Activated T-cell treated with anti-CD3 and anti-CD28 coated beads, Interleukin-2, amount 50 U/mL, for 48 hours (primary cell): ENCODE measurements at regions not wholly inside any gene's neighbourhood (a gene's known extent, or its start where the extent isn't known, plus 50 kb on each side); places are given as distances from the start of the nearest gene placed in this dataset.
"Not testable (repeated sequence)": the region's sequence is repeated elsewhere in the genome, so short reads cannot be mapped to it uniquely, and the experiment has no call there.

Experiments
- DNase-seq, 2 experiments: peaks; one replicate each; pipeline ENCODE4 v3.0.0-alpha.2; 2020

DNA sequence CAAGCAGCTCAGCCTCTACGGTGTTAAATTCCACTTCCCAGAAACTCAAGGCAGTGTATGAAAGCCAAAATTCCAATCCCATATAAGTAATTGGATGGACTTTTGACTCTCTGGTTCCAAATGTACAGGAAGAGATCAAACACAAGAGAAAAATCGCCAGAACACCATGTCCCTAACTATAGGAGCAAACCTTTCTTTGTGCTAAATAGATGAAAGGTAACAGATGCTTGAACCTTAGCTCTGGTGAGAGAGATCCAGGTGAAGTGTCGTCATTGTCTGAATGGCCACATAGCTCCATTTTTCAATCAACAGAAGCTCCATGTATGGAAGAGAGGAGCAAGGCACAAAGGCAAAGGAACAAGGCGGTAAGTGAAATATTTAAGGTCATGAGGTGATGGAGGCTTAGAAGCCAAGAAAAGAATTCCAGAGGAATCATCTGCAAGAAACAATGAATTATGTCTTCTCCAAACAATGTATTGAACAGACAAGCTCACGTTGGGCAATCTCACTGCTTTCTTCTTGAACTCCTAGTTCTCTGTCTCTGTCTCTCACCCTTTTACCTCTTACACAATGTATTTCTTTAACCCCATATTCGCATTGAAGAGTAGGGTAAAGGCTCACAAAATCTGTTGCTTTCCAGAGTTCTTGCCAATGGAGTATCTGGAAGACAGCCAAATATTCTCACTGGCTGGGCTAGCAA is 585.1 kb downstream of the GATA3 start:
- DNase-seq, result no peak

DNA sequence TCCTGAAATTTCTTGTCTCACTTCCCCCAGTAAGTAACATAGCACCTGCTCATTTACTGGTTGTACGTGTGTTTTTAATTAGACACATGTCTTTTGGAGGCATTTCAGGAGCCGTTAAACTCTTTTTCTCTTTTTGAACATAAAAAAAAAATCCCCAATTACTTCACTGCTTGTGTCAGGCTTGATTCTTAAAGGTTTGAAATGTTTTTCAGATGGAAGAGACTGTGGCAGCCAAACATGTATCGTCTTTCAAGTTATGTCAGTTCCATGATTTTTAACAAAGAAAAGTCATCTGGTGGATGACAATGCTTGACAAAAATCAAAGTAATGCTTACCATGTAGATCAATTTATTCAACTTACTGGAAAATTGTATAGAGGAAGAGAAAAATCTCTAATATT is 585.8 kb downstream of the GATA3 start:
- DNase-seq, result no peak

DNA sequence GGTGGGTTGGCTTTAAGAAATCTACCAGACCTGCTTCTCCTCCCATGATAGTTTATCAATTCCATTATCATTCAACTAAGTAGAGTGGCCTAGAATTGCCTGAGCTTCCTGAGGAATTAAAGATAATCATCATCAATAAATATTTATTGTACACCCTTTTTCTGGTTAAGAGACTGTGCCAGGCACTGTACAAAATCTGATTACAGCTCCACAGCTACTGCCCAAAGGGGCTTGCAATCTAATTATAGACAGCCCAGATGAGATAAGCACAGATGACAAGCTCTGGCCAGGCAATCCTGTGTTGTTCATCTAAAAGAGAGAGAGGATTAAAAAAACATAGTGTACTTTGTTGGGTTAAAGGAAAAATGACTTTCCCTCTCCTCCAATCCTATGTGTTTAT is 586.4 kb downstream of the GATA3 start:
- no peak for DNase-seq

DNA sequence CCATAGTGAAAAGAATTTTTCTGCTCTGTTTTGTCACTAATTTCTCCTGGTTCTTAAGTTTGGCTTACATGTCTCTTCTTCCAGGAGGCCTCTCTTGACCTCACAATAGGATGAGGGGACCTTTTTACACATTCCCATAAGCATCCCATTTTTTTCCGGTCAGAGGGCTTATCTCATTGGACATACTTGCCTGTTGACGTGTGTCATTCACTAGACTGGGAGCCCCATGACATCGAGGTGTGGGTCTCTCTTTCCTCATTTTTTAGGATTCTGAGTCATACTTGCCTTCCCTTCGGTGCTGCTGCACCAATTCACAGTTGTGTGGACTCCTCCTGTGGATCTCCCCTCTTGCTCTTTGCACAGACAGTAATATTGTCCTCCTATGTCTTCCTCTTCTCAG is 601.8 kb downstream of the GATA3 start:
- DNase-seq, result no peak

DNA sequence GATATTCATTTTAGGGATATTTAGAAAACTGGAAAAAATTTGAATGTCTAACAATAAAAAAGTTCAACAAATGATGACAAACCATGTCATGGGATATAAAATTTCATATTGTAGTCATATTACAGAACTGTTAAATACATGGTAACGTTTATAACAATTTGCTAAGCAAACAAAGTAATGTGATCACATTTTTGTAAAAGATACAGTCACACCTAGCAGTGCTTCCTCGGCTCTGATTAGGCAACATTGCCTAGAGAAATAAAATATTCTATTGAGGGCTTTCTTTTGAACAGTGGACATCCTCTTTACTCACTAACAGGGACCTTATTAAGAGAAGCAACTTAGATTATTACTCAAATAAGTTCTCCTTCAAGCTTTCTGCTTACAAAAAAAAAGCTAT is 605.5 kb downstream of the GATA3 start:
- no peak for DNase-seq

DNA sequence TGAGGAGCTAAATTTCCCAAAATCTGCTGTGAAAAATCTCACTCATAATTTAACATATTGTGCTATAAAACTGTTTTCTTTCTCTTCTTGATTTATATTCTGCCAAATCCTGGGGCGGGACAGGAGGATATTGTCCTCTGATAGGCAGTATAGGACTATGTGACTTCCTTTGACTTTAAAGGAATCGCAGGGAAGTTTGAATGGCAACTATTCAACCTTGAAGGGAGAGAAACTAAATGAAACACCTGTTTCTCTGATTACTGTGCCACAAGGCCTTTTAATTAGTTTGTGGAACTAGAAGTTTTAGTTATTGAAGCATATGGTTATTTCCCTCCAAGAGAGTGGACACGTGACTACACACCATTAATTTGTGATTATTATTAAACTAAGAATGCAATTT is 607.4 kb downstream of the GATA3 start:
- no peak for DNase-seq

DNA sequence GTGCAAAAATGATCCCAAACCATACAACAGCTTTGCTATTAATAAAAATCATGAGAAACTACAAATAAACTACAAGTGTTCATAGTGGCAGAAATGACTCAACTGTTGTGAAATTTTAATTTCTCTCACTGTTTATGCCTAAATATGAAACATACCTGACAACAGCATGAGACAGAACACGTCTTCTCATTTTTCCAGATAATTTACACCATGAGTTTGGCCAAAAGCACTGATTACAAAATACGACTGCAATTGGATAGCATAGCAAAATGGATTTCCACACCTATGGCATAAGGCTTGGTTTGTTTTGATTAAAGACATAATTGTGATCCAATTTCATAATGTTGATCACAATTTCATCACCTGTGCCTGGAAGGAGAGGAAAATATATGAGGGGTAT is 608.6 kb downstream of the GATA3 start:
- DNase-seq, result no peak

DNA sequence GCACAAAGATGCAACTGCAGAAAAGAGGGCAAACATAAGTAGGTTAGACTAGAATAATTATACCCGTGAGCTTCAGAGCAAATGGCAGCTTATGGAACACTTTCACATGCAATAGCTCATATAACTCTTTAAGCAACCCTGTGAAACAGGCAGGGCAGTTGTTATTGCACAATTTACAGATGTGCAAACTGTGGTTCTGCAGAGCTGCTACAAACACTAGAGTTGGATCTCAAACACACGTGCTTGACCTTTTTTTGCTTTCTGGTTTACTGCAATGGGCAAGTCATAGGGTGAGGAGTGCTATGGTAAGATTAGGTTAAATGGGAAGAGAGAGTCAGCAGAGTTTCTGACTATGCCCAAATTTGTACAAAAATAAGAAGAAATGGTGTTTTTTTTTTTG is 610.8 kb downstream of the GATA3 start:
- DNase-seq, result no peak

DNA sequence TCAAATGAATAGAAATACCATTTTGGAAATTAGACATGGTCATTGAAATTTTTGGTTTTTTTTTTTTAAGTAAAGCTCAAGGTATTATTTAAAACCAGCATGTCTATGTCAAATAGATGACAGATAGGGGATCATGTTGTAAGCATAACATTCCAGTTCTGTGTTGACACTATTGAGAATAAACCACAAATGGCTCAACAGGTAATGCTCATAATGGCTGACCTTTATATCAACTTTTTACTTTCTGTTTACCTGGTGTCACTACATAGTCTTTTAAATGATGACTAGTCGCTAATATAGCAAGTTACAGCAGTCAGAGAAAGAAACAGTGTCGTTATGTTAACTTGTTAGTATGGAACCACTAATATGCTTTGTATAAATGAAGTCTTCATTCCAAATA is 616.0 kb downstream of the GATA3 start:
- no peak for DNase-seq

DNA sequence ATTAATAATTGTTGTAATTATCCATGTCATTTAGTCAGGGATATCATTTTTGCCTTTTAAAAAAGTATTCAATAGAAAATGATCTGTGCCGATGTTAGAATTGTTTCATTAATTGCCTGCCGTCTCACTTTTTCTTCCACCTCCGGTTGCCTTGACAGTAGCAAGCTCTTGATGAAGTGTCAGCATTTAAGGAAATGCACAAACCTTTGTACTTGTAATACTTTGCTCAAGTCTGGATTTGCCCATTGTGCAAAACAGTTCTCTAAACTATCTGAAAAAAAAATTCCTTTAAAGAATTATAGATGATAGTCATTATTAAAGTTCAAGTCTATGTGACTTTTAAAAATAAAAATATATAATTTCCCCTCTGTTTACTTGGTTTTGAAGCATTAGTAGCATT is 619.7 kb downstream of the GATA3 start:
- DNase-seq, result no peak

DNA sequence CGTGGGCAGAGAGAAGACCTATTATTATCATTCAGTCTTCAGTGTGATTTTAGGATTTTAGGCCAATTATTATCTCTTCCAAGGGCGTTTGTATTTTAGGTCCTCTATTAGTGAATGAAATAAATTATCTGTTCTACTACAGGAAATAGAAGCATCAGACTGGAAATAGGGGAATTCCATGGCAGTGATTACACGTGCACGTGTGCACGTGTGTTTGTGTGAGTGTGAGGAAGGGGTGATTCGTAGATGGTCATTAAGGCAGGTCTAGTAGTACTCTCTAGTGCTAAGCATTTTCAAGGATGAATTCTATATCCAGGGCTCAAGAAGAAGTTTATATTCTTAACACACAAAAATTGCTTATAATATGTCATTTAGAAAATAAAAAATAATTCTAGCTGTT is 623.2 kb downstream of the GATA3 start:
- DNase-seq, result no peak

DNA sequence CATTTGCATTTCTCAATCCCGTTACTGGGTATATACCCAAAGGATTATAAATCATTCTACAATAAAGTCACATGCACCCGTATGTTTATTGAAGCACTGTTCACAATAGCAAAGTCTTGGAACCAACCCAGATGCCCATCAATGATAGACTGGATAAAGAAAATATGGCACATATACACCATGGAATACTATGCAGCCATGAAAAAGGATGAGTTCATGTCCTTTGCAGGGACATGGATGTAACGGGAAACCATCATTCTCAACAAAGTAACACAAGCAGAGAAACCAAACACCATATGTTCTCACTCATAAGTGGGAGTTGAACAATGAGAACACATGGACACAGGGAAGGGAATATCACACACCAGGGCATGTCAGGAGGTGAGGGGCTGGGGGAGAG is 630.4 kb downstream of the GATA3 start:
- DNase-seq, result not testable (repeated sequence)

DNA sequence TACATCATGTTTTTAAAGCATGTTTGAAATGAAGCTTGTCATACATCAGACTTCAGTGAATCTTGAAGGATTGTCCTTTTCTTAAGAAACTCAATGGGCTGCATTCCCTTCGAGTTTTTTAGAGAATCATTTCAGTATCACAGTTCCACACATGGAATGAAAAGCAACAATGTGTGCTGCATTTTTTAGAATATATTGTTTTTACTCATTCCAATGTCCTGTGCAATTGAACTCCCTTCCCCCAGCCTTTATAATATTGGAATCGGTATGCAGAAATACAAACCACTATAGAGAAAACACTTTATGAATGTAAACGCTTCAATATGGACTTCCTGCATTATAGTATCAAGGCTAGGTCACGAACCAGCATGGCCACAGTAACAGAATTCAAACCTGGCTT is 634.4 kb downstream of the GATA3 start:
- no peak for DNase-seq

DNA sequence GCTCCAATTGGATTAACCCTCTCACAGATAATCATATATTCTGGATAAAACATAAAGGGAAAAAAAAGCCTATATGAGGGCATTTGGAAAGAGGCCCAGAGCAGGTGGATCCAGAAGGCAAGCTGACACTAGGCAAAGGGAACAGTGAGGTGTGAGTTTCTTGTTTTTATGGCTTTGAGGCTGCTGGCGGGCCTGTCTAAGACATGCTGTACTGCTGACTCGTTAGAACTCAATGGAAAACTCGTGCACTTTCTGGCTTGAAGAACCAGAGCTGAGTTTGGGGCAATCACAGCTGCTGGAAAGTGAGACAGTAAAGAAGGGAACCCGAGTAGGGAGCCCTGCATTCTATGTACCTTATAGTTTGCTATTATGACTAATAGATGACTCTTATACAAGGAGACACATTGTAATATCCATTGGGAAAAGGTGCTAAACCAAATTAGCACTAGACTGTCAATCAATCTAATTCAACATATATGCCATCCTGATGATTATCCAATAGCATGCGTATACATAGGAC is 637.1 kb downstream of the GATA3 start:
- DNase-seq, result no peak

DNA sequence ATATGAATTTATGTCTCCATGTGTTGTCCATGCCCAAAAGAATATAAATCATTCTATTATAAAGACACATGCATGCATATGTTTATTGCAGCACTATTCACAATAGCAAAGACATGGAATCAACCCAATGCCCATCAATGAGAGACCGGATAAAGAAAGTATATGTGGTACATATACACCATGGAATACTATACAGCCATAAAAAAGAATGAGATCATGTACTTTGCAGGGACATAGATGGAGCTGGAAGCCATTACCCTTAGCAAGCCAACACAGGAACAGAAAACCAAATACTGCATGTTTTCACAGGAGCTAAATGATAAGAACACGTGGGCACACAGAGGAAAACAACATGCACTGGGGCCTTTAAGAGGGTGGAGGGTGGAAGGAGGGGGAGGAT is 639.1 kb downstream of the GATA3 start:
- DNase-seq, result not testable (repeated sequence)

DNA sequence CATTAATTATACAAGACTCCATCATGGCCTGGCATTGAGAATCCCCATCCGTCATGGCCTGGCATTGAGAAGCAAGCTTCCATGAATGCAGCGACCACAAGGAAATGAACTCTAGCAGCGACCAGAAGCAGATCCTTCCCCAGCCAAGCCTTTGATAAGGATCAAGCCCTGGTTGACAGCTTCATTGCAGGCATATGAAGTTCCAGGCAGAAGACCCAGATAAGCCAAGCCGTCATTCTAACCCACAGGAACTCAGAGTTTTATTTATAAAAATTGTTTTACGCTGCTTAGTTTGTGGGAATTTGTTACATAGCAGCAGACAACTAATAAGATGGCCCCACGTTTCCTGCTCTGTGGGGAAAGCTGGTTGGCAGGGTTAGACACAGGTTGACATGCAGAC is 642.3 kb downstream of the GATA3 start:
- DNase-seq, result no peak

DNA sequence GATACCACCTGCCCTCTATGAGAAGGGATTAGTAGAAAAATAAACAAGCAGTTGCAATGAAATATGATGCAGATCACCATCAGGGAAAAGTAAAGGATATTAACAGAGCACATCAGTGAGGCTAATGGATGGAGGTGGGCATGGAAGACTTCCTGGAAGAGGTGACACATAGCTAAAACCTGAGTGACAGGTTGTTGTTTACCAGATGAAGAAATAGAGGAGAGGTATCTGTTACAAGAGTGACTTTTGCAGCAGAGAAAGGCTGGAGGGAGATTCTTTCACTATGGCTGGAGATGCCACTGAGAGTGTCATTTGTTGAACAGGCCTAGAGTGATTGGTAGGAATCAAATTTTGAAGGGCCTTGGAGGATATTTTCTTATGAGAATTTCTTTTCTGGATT is 646.2 kb downstream of the GATA3 start:
- no peak for DNase-seq

DNA sequence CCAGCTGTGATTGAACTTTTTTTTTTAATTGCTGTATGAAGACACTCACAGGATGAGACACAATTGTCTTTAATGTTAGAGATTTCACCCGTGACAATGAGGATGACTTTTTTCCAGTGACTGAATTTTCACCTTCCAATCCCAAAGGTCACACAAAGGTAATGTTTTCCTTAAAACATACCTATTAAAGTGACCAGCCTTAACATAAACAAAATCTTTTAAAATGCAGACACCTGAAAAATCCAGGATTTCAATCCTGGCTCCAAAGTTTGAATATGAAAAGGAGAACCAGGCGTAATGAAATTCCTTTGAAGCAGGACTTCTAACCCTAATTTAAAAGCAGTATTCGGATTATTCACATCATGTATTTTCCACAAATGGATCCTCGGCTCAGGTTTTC is 647.7 kb downstream of the GATA3 start:
- DNase-seq, result no peak

DNA sequence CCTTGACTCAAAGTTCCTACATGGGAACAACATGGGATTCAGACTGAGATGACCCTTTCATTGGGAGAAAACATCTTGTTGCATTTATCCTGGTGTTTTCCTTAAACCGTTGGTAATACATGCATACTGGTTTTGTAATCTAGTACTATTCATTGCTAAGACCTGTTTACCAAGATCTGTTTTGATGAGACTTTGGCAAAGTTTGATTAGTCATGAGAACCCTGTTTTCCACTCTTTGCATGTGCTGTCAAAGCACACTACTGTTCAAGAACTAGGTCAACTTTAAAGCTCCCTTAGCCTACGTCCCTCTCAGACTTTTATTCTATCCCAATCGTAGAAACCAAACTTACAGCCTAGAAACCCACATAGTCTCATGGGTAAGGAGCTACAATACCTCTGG is 650.9 kb downstream of the GATA3 start:
- no peak for DNase-seq

DNA sequence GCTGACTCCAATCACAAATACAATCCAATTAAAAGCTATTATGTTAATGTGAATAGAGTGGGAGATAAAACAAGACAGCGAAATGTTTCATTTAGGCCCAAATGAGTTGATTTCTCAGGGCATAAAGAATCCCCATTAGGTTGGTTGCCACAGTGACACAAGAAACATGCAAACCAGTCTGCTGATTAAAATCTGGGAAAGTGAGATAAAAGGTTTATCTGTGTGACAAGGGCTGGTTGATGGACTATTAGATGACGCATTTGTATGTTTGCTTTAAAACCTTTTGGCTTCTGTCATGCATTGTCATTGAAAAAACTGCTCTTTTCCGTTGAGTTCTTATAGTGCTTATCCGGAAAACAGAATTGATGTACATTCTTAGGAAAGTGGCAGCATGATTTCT is 658.2 kb downstream of the GATA3 start:
- no peak for DNase-seq

DNA sequence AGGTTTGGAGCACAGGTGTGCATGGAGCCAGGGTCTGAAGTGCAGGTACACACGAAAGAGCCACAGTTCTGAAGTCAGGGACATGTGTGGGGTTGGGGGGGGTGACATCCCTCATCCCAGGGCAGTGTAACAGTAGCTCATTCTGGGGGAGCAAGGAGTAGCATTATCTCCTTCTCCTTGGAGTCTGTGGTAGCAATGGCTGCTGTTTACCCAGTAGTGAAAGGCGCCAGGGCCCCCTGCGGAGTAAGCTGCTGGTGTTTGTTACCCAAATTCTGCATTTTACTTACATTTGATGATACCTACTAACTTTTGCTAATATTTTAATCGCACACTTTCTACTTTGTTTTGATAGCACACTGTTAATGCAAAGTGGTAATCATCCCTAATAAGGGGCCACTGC is 665.5 kb downstream of the GATA3 start:
- no peak for DNase-seq

DNA sequence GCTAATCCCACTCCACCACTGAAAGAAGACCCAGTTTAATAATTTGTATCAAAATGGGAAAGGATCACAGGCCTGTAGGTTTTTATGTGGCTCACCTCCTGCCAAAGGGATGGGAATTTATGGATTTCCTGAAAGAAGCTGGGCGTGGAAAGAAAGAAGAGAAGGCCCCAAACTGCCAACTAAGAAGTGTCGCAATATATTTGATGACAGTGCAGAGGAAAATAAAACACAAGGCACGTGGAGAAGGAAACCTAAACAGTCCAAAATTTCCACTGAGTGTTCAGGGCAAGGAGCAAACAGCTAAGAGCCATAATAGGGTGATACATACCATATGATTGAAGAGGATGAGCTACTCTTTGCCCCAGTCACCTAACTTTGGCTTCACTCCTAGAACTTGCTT is 667.2 kb downstream of the GATA3 start:
- DNase-seq, result no peak

DNA sequence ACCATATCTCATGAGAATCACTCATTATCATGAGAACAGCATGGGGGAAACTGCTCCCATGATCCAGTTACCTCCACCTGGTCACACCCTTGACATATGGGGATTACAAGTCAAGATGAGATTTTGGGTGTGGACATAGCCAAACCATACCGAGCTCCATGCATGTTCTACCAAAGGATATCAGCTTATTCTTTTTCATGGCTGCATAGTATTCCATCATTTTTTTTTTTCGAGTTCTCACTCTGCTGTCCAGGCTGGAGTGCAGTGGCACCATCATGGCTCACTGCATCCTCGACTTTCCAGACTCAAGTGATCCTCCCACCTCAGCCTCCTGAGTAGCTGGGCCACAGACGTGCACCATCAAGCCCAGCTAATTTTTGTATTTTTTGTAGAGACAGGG is 668.3 kb downstream of the GATA3 start:
- no peak for DNase-seq

DNA sequence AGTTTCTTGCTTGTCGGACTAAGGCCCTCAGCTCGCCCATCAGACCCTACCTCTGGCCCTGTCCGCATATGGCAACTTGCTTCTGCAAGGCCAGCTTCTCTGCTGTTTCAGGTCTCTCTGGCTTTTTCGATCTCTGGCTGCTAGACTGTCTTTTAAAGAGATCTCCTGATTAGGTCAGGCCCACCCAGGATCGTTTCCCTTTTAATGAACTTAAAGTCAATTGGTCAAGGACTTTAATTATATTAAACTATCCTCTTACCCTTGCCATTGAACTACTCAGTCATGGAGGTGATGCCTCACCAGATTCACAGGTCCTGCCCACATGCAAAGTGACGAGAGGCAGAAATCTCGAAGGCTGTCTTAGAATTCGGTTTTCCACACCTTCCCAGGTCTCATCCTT is 670.9 kb downstream of the GATA3 start:
- DNase-seq, result no peak

DNA sequence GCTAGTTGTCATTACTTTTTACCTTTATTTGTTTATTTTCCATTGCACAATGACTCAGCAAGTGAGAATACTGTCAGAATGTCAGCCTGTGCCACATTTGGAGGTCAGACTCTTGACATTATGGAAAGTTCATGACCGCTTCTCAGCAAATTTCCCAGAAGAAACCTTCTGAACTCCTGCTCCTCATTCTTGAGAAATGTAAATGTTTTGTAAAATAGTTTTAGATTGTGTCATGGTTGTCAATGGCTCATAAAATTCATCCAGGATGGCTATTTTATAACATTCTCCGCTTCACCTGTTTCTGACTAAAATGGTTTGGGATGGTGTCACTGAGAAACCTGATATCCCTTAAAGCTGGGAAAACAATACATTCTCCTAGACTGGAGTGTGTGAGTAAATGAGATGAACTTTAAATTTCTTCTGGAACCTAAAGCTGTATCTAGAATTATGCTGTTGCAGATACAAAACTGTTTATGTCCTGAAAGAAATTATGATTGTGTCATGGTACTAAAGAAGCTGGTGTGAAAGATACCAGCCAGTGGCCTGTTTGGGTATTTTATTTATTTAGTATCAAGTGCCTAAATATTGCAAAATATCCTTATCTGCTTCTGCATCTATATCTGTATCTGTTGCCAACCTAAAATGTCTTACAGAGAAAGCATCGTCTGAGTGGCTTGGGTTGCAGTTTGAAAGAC is 671.7 kb downstream of the GATA3 start:
- no peak for DNase-seq
